Putamen (tissue), 1 donor: ENCODE measurements at regions not wholly inside any gene's neighbourhood (a gene's known extent, or its start where the extent isn't known, plus 50 kb on each side); places are given as distances from the start of the nearest gene placed in this dataset.

Source experiments
- DNase-seq: peaks from one replicate; pipeline ENCODE4 v3.0.0-alpha.2; 2016; ENCODE audit warnings: low spot score

DNA sequence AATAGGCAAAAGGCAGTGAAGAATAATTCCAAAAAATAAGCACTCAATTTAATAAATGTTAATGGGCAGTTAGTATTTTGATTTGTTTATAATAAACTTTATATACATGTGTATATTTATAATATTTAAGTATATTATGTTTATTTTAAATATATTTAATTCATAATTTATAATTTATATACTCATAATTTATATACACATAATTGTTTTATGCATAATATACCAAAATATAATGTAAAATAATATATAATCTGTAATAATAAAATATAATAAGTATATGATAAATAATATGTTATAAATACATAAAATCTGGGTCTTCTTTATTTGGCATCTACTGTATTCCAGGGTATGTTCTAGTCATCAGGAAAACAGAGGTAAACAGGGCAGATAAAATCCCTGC, 100.2 kb upstream of the ARID2 start:
- DNase-seq, result no peak

DNA sequence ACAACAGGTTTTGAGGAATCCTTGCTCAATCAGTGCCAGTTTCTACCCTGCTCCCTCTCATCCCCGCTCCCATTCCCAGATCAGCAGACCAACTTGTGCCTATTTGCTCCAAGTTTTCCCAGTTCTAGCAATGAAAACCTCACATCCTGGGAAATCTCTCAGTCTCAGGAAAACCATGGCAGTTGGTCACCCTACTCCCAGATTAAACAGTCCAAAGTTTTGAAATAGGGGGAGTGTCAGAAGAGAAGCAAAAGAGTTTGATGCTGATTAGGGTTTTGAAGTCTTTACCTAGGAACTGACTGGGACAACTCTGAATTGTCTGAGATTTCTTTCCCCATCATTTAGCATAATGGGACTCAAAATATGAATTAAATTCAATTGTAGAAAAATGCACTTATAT, 95.8 kb upstream of the ARID2 start:
- no peak for DNase-seq

- no peak for DNase-seq
These were observed 95.1 kb upstream of the ARID2 start for GRCh38 chr12:45634273-45634917.

- no peak for DNase-seq
These were observed 92.3 kb upstream of the ARID2 start for GRCh38 chr12:45637242-45637641.

GRCh38 chr12:45637706-45638105, 91.8 kb upstream of the ARID2 start:
- DNase-seq, result no peak

DNA sequence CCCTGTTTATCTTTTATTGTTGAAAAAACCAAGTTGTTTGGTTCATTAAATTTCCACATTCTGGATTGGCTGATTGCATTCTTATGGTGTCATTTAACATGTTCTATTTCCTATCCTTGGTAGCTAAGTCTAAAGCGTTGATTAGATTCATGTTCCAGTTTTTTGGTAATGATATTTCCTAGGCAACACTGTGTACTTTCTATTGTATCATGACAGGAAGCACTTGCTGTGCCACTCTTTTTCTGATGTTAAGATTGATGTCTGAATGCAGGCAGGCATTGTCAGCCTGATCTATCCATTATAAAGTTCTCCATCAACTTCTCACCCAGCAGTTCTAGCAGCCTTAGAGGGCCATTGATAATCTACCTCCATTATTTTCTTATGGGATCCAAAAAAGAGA, 91.1 kb upstream of the ARID2 start:
- DNase-seq, result no peak

GRCh38 chr12:45644541-45644940, 85.0 kb upstream of the ARID2 start:
- no peak for DNase-seq

DNA sequence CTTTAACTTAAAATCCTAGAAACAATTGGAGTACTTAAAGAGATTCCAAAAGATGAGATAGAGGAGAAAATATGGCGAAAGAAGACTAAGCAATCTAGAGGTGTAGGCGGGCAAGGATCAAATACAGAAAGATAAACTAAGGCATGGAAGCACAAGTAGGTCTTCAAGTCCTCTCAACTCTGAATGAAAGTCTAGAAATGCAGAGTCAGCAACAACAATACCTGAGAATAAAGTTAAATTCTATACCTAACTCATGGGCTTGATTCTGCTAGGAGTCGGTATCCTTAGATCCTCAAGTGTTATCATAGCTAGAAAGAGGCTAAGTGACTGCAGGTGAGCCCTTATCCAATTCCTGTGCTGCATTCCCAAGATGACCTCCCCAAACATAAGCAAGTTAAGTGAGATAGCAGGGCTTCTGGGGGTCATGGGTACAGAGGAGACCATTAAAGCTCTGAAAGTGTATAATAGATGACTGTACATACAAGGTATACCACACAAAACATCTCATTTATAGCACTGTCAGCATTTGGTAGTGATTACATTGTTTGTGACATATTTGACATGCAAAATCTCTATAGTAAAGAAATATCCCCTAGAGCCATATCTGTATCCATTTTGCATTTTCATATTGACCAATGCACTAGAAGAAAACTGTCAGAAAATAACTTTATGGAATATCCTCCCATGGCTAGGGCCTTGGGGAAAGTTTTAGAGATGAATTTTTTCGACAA, 82.5 kb upstream of the ARID2 start:
- DNase-seq, result no peak

DNA sequence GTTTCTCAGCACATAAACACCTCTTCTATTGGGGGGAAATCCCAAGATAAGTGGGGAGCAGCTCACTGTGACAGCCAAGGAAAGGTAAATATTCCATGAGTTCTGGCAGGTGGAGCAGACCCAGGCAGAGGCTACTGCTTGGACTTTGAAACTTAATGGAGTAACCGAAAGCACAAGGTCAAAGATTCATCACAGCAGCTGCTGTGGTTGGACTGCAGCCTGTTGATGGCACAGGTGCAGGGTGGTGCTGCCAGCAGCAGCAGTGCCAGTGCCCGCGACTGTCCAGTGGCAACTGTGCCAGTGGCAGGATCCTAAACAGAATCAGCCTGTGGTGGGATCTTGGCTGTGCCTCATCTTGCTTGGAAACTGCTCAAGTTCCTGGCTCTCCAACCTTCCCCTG, 81.4 kb upstream of the ARID2 start:
- no peak for DNase-seq

GRCh38 chr12:45651029-45651428, 78.5 kb upstream of the ARID2 start:
- DNase-seq, result no peak

DNA sequence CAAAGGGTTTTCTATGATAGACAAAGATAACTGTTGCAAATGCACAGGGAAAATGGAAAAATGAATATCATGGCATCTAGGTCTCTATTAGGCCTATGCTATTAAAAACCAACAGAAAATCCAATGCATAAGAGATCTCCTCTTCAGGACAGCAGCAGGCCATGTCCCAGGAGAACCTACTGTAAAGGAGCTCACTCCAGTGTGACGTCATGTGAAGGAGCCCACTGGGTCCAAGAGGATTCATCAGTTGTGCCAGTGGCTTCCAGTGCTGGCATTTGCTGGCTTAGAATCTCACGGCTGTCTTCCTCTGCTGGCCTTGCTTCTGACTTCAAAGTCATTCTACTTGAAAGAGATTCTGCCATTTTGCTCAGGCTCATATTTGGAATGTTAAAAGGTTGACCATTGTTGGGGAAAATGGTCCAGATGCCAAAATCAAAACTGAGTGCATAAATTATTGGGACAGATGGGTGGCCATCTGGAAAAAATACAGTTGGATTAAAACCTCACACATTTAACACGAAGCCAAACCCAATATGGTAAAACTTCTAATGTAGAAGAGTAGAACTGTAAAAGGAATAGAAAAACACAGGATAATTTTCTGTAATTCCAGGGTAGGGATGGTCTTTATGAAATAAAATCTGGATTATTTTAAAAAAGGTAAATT, 75.4 kb upstream of the ARID2 start:
- no peak for DNase-seq

- no peak for DNase-seq
These were observed 74.3 kb upstream of the ARID2 start for GRCh38 chr12:45655186-45655585.

- DNase-seq, result no peak
These were observed 73.8 kb upstream of the ARID2 start for GRCh38 chr12:45655743-45656142.

GRCh38 chr12:45658020-45658419, 71.5 kb upstream of the ARID2 start:
- no peak for DNase-seq

DNA sequence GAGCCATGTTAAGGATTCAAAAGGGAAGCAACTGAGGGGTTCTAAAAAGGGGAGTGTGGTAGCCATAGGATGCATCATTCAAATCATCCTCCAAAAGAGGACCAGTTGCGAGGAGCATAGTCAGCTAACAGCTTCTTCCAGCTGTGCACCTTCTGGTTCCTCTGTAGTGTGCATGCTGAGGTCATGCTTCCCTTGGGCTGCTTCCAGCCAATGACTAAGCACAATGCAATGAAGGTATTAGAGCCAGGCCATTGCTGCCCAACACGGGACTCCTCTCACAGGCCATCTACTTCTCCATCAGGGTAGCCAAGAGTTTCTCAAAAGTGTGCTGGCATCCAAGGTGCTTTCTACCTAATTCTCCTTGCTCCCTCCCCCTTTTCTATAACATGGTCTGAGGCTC, 69.2 kb upstream of the ARID2 start:
- no peak for DNase-seq

DNA sequence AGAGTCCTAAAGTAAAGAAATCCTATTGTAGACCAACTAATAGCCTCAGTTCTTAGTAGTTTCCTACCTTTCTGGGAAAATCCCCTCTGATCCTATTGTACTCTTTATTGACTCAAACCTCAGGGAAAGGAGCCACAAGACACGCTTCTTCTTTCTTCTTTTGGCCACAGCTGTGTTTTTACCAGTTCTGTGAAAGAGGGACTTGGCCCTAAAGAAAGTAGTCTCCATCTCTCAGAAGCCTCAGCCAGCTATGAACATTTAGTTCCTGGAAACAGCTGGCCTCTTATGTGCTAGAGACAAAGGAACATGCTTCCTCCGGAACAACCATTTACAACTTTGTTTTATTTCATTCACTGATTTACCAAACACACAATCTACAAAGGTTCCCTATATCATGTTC, 66.1 kb upstream of the ARID2 start:
- DNase-seq, result no peak

DNA sequence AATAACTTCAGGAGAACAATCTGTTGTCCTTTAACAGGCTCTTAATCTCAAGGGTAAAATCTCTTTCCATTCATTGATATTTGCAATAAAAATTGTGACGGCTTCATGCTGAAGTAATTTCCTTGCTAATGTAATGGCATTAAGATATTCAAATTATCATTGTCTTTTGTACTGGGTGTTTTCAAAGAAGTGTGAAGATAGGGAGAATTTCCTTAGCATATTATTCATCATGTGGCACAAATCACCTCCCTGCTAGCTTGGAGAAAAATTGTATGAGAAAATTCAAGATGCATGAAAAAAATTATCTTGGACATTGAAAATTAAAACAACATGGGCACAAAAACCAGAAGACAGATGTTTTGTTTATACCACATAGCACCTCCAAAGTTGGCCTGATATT, 63.6 kb upstream of the ARID2 start:
- no peak for DNase-seq

DNA sequence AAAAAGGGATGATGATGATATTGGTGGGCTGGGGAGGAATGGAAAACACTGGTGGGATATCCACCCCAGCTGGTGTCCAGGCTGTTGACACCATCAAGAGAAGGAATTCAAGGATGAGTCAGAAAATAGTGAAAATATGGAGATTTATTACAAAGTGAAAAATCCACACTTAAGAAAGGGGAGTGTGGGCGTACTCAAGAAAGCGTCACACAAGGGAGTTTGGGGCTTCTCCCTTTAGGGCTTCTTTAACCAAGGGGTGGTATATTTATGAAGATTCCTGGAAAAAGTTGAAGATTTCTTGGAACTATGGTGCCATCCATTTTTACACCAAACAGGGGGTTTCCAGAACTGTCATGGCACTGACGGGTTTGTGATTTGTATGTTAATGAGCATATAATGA, 63.1 kb upstream of the ARID2 start:
- no peak for DNase-seq

DNA sequence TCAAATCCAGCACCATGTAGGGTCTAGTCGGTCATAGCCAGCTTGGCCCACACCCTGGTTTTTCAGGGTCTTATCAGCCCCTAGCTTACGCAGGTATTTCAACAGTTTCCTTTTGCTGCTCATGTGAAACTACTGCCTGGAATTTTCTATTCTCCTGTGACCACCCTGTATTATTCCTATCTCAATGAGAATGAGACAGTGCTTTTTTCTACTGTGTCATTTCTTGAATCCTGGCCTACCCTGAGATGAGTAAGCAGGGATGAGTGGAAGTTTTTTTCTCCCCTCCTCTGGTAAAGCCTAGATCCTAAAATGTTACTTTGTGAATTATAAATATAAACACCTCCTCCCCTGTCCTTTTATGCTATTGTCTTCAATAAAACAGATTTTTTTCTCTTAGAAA, 62.7 kb upstream of the ARID2 start:
- no peak for DNase-seq

- DNase-seq, result no peak
These were observed 61.7 kb upstream of the ARID2 start for GRCh38 chr12:45667761-45668160.

GRCh38 chr12:45668641-45669040, 60.9 kb upstream of the ARID2 start:
- no peak for DNase-seq

DNA sequence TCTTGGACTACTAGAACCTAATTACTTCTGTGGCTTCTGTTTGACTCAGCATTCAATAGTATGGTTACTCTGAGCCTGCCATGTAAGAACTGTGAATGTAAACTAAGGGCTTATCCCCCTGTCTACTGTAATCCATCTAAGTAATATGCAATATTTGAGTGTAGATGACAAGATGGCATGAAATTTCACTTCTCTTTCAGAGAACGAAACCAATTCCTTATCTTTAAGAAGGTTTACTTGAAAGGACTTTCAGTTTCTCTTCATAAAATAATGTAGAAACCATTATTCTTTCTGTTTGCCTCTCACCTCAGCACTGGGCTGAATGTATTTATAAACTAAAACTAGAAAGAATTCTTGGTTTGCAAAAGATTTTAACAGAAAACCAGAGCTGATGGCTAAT, 60.4 kb upstream of the ARID2 start:
- DNase-seq, result no peak

DNA sequence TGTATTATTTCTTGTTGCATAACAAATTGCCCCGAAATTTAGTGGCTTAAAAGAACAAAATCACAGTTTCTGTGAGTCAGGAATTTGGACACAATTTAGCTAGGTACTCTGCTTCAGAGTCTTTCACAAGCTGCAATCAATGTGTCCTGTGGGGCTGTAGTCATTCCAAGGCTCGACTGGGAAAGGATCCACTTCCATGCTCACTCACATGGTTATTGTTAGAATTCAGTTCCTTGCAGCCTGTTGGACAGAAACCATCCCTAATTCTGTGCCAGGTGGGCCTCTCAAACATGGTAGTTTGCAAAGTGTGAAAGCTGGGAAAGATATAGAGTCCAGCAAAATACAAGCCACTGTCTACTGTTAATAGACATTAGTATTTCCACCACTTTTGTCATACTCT, 59.7 kb upstream of the ARID2 start:
- DNase-seq, result no peak
